ENCODE measurements at regions not wholly inside any gene's neighbourhood (a gene's known extent, or its start where the extent isn't known, plus 50 kb on each side); places are given as distances from the start of the nearest gene placed in this dataset.

GRCh38 chr19:31055454-31055853 lies 293.8 kb downstream of the TSHZ3 start:
- Histone ChIP-seq H2BK5ac (ENCODE audit: low read depth, low read length) (no peak overlapping the region), H3K9ac (replicated peaks in 1 of 4; ENCODE audit: extremely low read depth in 1 of 4, low read depth in 3 of 4, low read length in 3 of 4) (no peak overlapping the region), H3K23me2 (ENCODE audit: low read depth, low read length) (no peaks in the 10 kb centered on the region), H3K79me2 (ENCODE audit: control insufficient read depth in 1 of 2, insufficient read depth in 2 of 2, low read length in 2 of 2) (no peaks in the 10 kb centered on the region), H3K14ac (ENCODE audit: insufficient read length) (no peak overlapping the region), H2BK15ac (ENCODE audit: low read length) (no peak overlapping the region), H4K8ac (ENCODE audit: extremely low read depth, insufficient read depth, low read length) (no peak overlapping the region), H3K36me3 (ENCODE audit: control insufficient read depth in 2 of 4, insufficient read depth in 4 of 4, low read length in 3 of 4) (no peaks in the 10 kb centered on the region), H3K4me3 (ENCODE audit: extremely low read depth in 1 of 4, insufficient read depth in 2 of 4, low read depth in 3 of 4, low read length in 4 of 4) (no peak overlapping the region), H4K91ac (replicated peaks; ENCODE audit: insufficient read length, low read length) (no peak overlapping the region), H2BK120ac (replicated peaks; ENCODE audit: low read depth, low read length) (no peak overlapping the region), H2BK12ac (ENCODE audit: low read depth, low read length) (no peak overlapping the region), H2AFZ (ENCODE audit: low read length) (no peak overlapping the region), H2AK5ac (ENCODE audit: low read depth, low read length) (no peak overlapping the region), H3K27ac (ENCODE audit: low read depth, low read length) (no peak overlapping the region), H3K4me1 (replicated peaks in 1 of 4; ENCODE audit: control insufficient read depth in 3 of 4, insufficient read depth in 4 of 4, low read length in 3 of 4) (no peaks in the 10 kb centered on the region; a peak in 2 of 7 replicates), H4K20me1 (replicated peaks in 1 of 2; ENCODE audit: control insufficient read depth in 1 of 2, insufficient read depth in 2 of 2, low read length in 2 of 2) (no peaks in the 10 kb centered on the region), H3K79me1 (ENCODE audit: low read depth, low read length) (no peaks in the 10 kb centered on the region), H4K5ac (ENCODE audit: insufficient read length, low read depth, low read length) (no peak overlapping the region), H3K9me3 (ENCODE audit: insufficient read depth in 2 of 2, low read depth in 1 of 2, low read length in 1 of 2) (peaks cover 0 to 3% of the 10 kb centered on the region in 2 experiments; a peak in 1 of 4 replicates), H3K4ac (replicated peaks; ENCODE audit: insufficient read length, low read depth, low read length) (no peak overlapping the region), H3K4me2 (ENCODE audit: insufficient read depth in 1 of 2, low read depth in 2 of 2, low read length in 2 of 2) (no peak overlapping the region), H3K23ac (ENCODE audit: insufficient read length) (no peak overlapping the region), H3K18ac (ENCODE audit: extremely low read depth, low read length) (no peak overlapping the region), H3K27me3 (replicated peaks in 1 of 4; ENCODE audit: control insufficient read depth in 3 of 4, extremely low read depth in 1 of 4, insufficient read depth in 3 of 4, low read length in 3 of 4) (no peaks in the 10 kb centered on the region), H2BK20ac (ENCODE audit: low read length) (no peak overlapping the region), H3K56ac (replicated peaks; ENCODE audit: insufficient read length, low read depth, low read length) (no peak overlapping the region)
- TF ChIP-seq SIRT6 (IDR thresholded peaks at IDR 0.05; ENCODE audit: low read length) (no peak), CBX5 (IDR thresholded peaks at IDR 0.05; ENCODE audit: low read depth, low read length) (no peak), RAD21 (IDR thresholded peaks at IDR 0.05 in 1 of 2, conservative IDR thresholded peaks at IDR 0.05 in 1 of 2; ENCODE audit: low read depth in 2 of 2, low read length in 2 of 2) (no peak), BACH1 (IDR thresholded peaks at IDR 0.05; ENCODE audit: low read length) (no peak), ATF2 (IDR thresholded peaks at IDR 0.05; ENCODE audit: low read length) (no peak), POLR2AphosphoS5 (IDR thresholded peaks at IDR 0.05; ENCODE audit: low read depth, low read length) (no peak), HDAC2 (IDR thresholded peaks at IDR 0.05; ENCODE audit: borderline replicate concordance in 1 of 2, low read depth in 2 of 2, low read length in 2 of 2) (no peak), CTBP2 (IDR thresholded peaks at IDR 0.05; ENCODE audit: borderline replicate concordance, insufficient read depth, insufficient read length, low read length) (no peak), RFX5 (IDR thresholded peaks at IDR 0.05; ENCODE audit: borderline replicate concordance, low read depth, low read length) (no peak)
- FAIRE-seq (no peak), DNase-seq (ENCODE audit: low read depth in 1 of 2, low spot score in 2 of 2) (no peak)
- ChIA-PET POLR2A (ENCODE audit: partially characterized antibody) (no interaction called here), CTCF (ENCODE audit: partially characterized antibody) (interaction anchor here (0.9 to 3.7 kb wide), 35 partner anchors 9 to 1149 kb away, joined by 3 to 19 read pairs (median 6); no protein-coding TSS in a partner anchor)
